Globus pallidus (tissue), 1 donor: ENCODE measurements at regions not wholly inside any gene's neighbourhood (a gene's known extent, or its start where the extent isn't known, plus 50 kb on each side); places are given as distances from the start of the nearest gene placed in this dataset.

Experiments
- DNase-seq: peaks from one replicate; pipeline ENCODE4 v3.0.0-alpha.2; 2015; ENCODE audit warnings: low spot score

DNA sequence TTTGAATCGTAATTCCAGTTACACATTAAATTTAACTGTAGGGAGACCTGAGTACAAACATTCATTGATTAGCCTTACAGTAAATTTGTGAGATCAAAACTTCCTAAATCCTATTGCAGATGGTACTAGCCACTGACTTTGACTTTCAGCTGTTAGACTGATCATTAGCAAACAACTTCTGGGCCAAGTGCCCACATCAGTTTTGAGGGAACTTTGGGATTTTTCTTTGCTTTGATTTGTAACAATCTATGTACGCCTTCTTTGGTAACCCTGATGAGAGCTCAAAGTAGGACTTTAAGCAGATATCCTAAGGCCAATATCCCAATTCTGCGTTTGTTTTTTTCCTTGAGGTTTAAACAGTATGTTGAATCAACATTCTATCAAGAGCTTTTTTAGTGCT is 131.5 kb downstream of the DLEU7 start:
- no peak for DNase-seq

DNA sequence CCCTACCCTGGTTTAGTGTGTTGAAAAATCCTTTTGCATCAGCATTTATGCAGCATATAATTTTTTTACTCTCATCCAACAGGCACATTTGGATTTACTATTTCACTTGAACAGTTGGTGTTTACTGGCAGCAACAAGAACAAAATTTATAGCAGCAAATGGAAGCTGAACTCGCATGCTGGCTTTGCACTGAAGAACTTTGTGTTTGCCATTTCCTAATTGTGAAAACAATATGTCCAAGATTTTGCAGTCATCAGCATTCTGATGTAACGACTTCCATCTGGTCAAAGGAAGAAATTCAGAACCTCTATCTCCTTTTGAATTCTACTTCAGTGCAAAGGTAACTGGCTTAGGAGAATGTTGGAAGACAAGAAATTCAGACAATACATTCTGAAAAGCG is 131.0 kb downstream of the DLEU7 start:
- DNase-seq = no peak

DNA sequence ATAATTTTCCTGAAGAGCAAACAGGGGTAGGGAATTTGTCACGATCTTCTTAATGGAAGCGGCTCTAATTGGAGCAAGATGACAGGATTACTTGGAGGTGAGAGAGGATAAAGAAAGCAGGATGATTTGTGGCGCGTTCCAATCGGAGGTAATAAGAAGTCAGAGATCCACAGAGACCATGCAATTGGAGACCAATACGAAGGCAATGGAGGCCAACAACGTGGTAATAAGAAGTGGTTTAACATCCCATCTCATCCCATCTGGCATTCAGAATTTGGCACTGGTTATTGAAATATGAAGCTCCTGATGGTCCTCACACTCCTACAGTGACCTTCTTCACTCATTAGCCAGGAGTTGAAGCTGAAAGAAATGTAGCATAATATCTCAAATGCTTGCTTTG is 130.6 kb downstream of the DLEU7 start:
- DNase-seq = no peak

DNA sequence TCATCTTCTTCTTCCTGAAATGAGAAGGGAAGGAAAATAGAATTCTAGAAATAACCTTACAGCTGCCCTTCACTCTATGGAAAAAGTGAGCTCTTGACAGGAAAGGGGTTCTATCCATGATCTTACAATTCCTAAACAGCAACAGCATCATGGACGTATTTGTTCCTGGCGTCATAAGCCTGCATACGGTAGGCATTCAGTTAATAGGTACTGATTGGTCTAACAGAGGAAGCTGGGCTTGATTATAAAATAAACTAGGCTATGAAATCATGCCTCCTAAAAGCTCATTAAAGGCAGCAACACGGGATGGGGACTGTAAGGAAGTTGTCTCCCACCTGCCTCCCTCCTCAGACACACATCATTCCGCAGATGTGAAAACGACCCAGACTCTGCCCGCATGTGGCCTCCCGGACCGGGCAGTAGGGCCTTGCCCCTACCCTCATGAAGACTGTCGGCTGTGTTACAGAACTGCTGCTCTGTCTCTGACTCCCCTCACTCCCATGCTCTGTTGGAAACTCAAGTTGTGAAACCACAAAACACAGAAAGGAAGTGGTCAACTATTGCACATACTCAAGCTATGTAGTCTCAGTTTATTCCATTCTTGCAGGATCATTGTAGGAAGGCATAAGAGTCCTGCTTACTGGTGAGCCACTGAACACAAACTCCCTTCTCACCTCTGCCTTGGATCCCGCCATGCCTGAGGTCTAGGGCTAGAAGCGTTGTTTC is 129.8 kb downstream of the DLEU7 start:
- peak; percentile 55 for DNase-seq

DNA sequence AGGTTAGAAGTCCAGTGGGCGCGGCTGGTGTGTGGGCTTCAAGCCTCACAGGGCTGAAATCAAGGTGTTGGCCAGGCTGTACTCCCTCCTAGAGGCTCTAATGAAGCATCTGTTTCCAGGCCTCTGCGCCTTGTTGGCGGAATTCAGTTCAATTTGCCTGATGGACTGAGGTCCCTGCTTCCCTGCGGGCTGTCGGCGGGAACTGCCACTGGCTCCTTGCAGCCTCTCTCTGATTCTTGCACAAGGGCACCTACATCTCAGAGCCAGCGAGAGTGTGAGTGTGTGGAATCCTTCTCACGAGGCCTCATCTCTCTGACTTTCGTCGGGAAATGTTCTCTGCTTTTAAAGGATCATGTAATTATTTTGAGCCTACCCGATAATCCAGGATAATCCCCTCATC is 128.6 kb downstream of the DLEU7 start:
- DNase-seq = no peak

DNA sequence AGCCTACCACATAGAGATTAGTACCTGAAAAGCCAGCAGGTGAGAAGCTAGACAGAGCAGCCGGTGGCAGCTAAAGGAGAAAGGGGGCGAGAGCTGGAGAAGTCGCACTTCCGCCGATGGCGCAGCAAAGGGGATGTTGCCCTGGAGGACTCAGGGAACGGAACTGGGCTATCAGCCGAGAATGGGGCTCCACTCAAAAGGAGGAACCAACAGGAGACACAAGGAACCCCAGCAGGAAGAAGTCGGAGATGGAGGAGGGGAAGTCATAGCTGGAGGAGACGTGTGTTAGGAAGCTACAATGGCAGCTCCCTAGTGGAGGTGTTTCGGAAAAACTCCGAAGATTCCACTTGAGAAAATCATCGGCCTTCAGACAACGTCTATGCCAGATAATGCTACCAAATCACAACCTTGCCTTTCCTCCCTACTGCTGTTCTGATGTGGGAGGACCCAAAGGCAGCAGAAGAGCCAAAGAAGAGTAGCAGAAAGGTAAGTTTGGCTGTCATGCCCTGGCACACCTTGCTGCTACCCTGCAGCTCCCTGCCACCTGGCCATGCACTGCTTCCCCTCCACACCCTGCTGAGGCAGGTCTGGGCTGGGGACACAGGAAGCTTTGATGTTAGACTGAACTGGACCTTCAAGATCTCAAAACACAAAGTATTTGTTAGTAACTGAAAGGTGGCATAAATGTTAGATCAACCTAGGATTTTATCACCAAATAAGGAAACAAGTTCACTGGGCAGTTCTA is 127.9 kb downstream of the DLEU7 start:
- peak; percentile 69 for DNase-seq

DNA sequence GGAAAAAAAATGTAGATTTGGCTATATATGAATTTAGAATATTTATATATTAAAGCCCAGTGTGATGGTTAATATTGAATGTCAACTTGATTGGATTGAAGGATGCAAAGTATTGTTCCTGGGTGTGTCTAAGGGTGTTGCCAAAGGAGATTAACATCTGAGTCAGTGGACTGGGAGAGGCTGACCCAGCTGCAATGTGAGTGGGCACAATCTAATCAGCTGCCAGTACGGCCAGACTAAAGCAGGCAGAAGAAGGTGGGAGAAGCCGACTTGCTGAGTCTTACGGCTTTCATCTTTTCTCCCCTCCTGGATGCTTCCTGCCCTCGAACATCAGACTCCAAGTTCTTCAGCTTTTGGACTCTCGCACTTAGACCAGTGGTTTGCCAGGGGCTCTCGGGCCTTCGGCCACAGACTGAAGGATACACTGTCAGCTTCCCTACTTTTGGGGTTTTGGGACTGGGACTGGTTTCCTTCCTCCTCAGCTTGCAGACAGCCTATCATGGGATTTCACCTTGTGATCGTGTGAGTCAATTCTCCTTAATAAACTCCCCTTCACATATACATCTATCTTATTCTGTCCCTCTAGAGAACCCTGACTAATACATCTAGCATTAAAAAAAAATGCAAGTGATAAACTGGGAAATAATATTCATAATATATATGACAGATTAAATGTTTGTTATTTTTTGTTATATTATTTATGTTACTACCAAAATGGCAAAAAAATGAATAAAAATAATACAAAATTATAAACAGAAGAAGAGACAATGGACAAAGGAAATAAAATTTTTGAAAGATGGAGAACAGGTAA is 122.4 kb downstream of the DLEU7 start:
- no peak for DNase-seq

DNA sequence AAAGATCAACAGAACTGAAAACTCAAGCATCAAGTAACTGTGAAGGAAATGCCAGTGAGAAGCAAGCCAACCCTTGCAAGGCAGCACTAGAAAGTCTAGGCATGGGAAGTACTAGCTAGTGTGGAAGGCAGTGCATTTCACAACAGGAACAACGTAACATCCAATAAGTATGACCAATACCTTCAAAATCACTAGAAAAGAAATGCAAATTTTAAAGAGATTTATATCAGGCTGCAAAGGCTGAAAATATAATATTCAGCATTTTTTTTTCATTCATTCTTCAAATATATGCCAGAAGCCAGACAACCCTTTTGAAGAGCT is 121.9 kb downstream of the DLEU7 start:
- DNase-seq = no peak

DNA sequence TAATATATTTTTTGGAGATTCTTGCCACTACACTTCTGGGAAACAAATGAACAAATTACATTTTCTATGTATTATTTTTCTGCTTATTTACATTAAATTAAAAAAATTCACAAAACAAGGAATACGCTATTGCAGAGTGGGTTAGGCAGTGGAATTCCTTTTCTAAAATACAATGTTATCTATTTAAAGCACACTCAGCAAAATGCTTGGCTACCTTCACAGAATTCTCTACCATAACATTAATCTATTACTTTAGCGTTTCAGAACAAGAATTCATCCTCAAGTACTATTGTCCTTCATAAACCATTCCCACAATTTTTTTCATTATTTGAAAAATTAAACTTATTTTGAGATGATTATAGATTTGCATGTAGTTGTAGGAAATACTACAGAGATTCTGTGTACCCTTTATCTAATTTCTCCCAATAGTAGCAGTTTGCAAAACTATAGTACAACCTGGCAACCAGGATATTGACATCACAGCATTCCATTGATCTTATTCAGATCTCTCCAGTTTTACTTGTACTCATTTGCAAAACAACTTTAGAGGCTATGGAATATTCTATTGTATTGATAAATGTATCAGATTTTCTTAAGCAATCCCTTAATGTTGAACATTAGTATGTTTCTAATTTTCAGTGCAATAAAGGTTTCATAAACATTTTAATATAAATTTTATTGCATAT is 120.9 kb downstream of the DLEU7 start:
- DNase-seq = no peak

DNA sequence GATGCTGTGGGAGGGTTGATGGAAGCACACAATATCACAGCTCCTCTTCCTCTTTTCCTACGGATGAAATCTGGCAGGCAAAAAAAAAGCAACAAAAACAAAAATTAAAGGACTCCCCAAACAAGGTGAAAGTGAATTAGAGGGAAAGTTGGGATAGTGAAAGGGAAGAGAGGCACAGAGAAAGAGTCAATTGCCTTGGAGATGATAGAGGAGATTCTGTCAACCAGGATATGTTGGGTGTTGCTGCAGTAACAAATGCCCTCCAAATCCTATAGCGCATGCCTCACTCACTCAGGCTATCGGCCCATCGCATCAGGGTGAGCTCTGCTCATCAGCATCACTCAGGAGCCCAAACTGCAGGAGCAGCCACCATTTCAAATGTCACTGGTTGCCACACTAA is 119.1 kb downstream of the DLEU7 start:
- no peak for DNase-seq

DNA sequence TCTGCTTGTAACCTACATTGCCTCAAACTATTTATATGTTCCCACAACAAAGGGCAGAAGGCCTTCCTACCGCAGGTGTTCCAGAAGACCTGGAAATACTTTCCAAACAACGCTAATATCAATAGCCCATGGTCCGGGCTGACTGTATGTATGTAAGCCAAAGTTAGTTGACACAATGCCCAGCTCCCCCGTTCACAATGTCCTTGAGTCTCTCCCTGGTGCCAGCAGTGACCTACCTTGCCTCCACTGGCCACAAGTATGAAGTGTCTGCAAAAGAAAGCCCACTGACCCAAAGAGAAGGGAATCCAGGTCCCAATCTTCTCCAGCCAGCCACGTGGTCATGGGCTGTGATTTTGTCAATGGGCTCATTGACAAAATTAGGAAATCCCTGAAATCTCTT is 118.6 kb downstream of the DLEU7 start:
- DNase-seq = no peak

DNA sequence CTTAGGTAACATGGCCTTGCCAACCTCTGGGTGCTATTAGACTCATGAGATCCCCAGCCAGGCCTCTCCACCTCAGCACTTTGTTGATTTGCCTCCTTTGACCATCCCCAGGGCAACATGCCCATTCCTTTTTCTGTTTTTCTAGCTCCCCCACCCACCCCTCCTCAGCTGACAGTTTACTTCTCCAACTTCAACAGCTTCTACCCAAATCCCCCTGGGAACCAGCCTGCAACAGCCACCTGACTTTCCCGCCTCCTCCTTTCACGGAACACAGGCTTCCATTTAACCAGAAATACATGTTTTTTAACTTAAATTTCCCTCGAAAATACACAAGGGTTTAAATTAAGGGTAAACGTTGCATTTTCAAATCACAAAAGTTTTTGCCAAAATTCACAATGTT is 117.3 kb downstream of the DLEU7 start:
- DNase-seq = no peak

DNA sequence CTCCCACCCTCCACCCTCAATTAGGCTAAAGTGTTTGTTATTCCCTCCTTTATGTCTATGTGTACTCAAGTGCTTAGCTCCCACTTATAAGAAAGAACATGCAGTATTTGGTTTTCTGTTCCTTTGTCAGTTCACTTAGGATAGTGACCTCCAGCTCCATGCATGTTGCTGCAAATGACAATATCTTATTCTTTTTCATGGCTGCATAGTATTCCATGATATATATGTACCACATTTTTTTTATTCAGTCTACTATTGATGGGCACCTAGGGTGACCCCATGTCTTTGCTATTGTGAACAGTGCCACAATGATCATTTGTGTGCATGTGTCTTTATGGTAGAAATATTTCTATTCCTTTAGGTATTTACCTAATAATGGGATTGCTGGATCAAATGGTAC is 114.3 kb downstream of the DLEU7 start:
- no peak for DNase-seq

DNA sequence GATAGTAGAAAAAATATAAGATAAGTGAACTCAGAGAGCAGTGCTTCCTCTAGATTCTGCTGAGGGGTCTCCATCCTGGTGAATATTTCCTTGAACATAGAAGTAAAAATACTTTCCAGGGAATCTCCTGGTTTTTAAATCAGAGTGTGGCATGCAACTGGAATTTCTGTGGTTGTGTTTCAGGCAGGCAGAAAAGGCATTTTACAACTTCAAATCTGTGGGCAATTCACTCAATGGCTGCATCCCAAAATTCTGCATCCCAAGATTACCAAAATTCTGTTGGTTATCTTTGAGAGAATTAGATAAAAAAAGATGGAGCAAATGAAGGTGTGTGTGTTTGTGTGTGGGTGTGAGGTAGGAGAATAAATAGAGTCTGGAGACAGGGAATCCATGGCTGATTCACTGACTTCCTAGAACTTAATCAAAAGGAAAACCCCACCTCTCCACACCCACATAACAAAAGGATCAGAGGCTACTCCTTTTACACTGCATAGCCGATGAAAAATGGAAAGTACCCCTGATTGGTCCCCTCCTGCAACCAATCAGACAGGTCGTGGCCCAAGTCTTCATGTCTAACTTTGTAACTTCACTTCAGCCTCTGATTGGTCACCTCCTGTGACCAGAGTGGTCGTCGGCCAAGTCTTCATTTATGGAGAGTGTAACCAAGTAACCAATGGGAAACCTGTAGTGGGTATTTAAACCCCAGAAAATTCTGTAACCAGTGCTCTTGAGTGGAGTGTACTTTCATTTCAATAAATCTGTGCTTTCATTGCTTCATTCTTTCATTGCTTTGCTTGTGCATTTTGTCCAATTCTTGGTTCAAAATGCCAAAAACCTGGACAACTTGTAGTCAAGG is 112.8 kb downstream of the DLEU7 start:
- no peak for DNase-seq

DNA sequence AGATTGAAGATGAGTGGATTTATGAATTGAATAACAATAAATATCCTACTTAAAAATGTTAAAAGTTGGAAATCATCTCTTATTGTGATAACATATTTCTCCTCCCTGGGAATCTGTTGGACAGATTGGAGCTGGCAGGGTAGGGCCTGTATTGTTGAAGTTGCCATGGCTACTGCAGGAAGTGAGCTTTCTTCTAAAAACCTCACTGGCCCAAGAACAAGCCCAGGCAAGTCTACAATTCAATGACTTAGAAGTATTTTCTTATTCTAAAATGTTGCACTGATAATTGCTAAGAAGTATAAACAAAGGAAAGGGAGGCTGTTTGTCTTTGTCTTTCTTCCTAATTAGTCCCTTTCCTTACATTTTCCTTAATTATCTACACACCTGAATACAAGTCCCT is 112.1 kb downstream of the DLEU7 start:
- no peak for DNase-seq

DNA sequence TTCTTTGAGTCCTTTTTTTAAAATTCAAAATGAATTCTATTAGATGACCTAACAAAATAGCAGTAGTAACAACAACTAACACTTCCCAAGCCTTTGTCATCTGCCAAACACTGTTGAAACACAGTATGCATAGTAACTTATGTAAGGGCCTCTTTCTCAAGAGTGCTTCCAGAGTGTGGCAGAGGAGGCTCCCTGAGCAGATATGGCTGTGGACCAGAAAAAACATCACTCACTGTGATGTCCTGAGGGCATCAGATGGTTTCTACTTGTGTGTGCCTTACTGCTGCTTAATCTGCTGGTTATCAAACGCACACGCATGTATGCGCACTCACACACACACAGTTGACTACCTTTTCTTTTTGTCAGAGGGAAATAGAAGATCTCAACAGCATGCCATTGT is 110.8 kb downstream of the DLEU7 start:
- DNase-seq = no peak

DNA sequence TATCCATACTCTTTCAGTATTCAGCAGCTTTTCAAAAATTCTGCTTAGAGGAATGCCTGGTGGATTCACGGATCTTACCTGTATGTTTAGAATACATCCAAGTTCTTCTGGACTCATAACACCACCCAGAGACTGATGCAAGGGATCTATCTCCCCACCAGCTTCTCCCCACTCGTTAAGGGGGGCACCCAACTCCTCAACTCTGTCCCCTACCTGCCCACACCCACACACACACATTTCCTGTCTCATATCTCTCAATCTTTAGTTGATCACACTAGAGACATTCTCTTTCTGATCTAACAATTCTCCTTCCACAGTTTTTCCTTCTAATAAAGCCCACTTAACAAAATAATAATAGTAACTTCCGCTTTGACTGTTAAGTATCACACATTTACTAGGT is 110.1 kb downstream of the DLEU7 start:
- no peak for DNase-seq

DNA sequence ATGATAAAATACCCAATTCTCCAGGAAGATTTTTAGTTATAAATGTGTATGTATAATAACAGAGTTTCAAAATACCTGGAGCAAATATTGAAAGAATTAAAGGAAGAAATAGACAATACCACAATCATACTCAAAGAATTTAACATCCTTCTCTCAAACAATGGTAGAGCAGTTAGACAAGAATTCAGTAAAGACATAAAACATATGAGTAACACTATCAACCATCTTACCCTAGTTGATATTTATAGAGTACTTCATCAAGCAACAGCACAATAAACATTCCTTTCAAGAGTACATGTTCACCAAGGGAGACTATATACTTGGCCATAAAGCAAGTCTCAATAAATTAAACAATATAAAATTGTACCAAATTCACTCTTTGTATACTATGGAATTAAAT is 108.4 kb downstream of the DLEU7 start:
- DNase-seq = no peak

DNA sequence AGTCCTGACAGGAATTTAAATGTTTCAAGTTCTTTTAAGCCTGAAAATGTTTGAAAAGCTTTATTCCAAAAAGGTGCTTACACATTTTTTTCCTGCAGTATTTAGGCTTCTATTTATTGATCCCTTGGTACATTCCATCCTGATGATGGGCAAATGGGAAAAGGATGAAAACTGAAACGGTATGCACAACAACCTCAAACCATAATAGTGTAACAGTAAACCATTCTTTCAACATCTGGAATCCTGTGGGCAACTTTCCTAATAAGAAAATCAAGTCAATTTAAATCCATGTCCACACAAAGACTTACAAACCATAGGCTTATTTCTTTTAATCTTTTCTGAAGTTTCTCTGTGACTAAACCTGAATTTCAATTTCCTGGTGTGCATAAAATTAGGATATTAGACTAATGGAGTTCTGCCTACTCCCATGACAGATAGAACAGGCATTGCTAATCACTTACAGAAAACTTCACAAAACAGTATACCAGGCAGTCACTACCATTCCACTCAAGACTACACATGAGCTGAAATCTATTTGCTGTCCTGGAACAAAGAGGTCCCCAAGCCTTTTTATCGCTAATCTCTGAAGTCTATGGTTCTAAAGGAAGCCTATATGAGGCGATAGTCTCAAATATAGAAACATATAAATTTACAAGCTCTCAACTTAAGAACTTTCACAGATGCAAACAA is 103.3 kb downstream of the DLEU7 start:
- no peak for DNase-seq

DNA sequence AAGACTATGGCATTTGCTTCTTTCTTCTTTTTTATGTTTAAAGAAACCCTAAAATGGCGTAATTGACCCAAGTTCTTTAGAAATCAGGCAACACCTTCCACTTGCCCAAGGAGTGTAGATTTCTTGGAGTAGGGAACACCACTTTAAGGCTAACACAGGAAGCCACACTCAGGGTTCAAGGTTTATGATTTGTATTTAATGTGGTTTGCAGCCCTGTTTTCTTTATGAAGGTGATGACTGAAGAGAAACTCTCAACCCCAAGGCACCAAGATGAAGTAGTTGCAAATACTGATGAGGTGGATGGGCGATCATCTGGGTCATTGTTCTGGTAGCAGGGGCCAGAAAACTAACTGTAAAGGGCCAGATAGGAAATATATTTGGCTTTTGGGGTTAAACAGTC is 101.1 kb downstream of the DLEU7 start:
- DNase-seq = no peak

DNA sequence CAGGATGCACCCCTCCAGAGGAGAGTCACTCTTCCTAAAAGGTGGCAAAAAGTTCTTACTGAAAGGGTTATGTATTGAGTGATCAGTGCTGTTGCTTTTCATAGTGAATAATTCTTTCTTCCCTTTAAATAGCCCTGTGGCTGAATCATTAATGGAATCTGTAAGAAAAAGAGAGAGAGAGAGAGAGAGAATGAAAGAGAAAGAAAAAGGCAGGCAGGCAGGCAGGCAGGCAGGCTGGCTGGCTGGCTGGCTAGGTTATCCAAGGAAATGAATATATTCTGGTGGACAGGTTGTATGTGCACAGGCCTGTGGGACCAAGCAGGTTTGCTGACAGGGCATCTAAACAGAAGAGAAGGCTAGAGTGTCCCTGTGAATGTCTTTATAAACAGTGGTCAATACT is 100.5 kb downstream of the DLEU7 start:
- no peak for DNase-seq
